ENCODE measurements at regions not wholly inside any gene's neighbourhood (a gene's known extent, or its start where the extent isn't known, plus 50 kb on each side); places are given as distances from the start of the nearest gene placed in this dataset.
"Not testable (repeated sequence)": the region's sequence is repeated elsewhere in the genome, so short reads cannot be mapped to it uniquely, and the experiment has no call there.

- H3K27ac Mint-ChIP-seq, result no peak overlapping the region
- H3K27me3 Mint-ChIP-seq (ENCODE audit: low read depth), result no peaks in the 10 kb centered on the region
- peaks cover 6% of the 10 kb centered on the region for H3K9me3 Mint-ChIP-seq
- DNase-seq, result no peak
- H3K4me1 Mint-ChIP-seq (ENCODE audit: low read depth), result no peaks in the 10 kb centered on the region
- intact Hi-C loops (cut with micrococcal nuclease), result no loop called here
- CTCF ChIA-PET, result no interaction called here
- no peak overlapping the region for H3K4me3 Mint-ChIP-seq
- no peaks in the 10 kb centered on the region for H3K36me3 Mint-ChIP-seq (ENCODE audit: low read depth)
Observed at GRCh38 chr16:7834771-7835431, 502.3 kb downstream of the RBFOX1 start.

DNA sequence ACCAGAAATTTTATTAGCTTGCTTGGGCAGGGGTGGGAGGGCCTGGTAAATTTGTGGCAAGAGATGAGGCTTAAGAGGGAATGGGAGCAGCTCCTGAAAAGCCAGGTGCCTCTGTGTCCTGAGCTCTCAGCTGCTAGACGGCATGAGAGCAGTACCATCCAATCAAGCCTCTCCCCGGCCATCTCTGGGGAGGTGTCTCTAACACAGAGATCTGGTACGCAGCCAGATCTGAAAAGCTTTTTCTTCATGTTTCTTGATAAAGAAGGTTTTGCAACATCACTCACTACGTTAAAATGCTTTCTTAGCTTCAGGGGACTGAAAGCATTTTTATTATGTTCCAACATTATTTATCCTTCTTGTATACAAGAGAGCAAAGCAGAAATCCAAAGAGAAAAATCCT lies 488.2 kb downstream of the RBFOX1 start:
- no peak overlapping the region for H3K27ac Mint-ChIP-seq
- no peak overlapping the region for H3K4me3 Mint-ChIP-seq
- CTCF ChIA-PET, result no interaction called here
- no peaks in the 10 kb centered on the region for H3K27me3 Mint-ChIP-seq (ENCODE audit: low read depth)
- intact Hi-C loops (cut with micrococcal nuclease), result no loop called here
- no peak for DNase-seq
- no peaks in the 10 kb centered on the region for H3K4me1 Mint-ChIP-seq (ENCODE audit: low read depth)
- H3K36me3 Mint-ChIP-seq (ENCODE audit: low read depth), result no peaks in the 10 kb centered on the region
- H3K9me3 Mint-ChIP-seq, result peaks cover 3% of the 10 kb centered on the region

DNA sequence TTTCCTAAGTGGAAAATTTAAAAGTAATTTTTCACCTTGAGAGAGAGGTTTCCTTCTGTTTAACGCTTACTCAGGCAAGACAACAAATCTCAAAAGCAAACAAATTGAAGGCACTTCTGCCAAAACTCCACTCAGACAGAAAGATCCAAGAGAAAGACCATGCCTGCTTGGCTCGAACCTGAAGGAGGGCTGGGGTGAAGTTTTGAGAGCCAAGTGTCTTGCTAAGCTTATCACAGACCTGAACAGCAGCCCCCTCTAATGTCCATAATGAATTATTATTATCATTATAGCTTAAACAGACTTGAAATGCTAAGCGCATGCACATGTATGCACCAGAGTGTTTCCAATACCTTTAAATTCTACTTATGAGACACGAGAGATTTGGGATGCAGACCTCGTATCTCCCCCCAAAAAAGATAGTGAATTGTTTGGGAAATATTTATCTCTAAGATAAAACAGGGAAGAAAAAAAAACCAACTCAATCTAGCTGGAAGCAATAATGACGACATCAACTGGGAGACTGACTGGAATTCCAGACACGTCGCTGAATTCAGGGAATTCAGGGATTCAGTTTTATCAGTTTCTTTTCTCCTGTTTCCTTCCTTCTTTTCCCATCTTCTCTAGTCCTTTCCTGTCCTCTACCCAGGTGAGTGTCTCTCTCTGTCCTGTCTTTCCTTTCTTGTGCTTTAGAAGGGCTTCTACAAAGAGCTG lies 473.2 kb downstream of the RBFOX1 start:
- Mint-ChIP-seq H3K36me3 (ENCODE audit: low read depth) (no peaks in the 10 kb centered on the region), H3K4me3 (no peak overlapping the region), H3K27me3 (ENCODE audit: low read depth) (no peaks in the 10 kb centered on the region), H3K4me1 (ENCODE audit: low read depth) (no peaks in the 10 kb centered on the region), H3K9me3 (peaks cover 1% of the 10 kb centered on the region), H3K27ac (no peak overlapping the region)
- intact Hi-C loops (cut with micrococcal nuclease), result no loop called here
- CTCF ChIA-PET, result interaction anchor here (0.6 kb wide), 1 partner anchor 554 kb away, joined by 5 read pairs; no protein-coding TSS in a partner anchor
- no peak for DNase-seq

DNA sequence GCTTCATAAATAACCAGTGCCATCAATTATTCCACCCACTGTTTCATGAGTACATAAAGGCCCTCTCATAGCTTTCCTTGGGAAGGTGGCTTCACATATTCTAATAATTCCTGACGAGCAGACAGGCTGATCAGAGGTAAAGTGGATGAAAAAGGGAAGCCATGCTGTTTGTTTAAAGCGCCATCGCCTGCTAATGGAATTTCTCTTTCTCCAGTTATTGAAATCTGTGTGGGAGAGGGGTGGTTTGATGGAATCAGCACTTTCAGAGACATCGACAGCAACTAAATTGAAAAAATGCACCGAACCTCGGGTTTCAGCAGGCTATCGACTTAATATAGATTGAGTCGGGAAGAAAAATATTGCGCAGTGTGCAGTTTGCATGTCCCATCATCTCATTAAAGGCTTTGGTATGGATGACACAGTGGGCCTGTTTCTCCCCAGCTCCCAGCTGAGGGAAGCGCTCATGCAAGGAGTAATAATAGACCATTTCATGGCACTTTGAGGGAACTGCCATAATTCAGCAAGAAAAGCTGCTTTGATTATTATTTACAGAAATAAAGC lies 472.1 kb downstream of the RBFOX1 start:
- no peaks in the 10 kb centered on the region for H3K36me3 Mint-ChIP-seq (ENCODE audit: low read depth)
- no peak overlapping the region for H3K4me3 Mint-ChIP-seq
- CTCF ChIA-PET, result no interaction called here
- intact Hi-C loops (cut with micrococcal nuclease), result no loop called here
- no peaks in the 10 kb centered on the region for H3K4me1 Mint-ChIP-seq (ENCODE audit: low read depth)
- no peak overlapping the region for H3K27ac Mint-ChIP-seq
- H3K9me3 Mint-ChIP-seq, result peaks cover 1% of the 10 kb centered on the region
- DNase-seq, result no peak
- no peaks in the 10 kb centered on the region for H3K27me3 Mint-ChIP-seq (ENCODE audit: low read depth)

GRCh38 chr16:7792346-7792745 lies 459.7 kb downstream of the RBFOX1 start:
- Mint-ChIP-seq H3K27me3 (ENCODE audit: low read depth) (no peaks in the 10 kb centered on the region), H3K36me3 (ENCODE audit: low read depth) (no peaks in the 10 kb centered on the region), H3K4me3 (no peak overlapping the region), H3K27ac (no peak overlapping the region), H3K4me1 (ENCODE audit: low read depth) (no peaks in the 10 kb centered on the region), H3K9me3 (peaks cover 8% of the 10 kb centered on the region)
- CTCF ChIA-PET, result no interaction called here
- intact Hi-C loops (cut with micrococcal nuclease), result no loop called here
- no peak for DNase-seq

GRCh38 chr16:7791028-7791590 lies 458.5 kb downstream of the RBFOX1 start:
- Mint-ChIP-seq H3K9me3 (peaks cover 8% of the 10 kb centered on the region), H3K36me3 (ENCODE audit: low read depth) (no peaks in the 10 kb centered on the region), H3K27me3 (ENCODE audit: low read depth) (no peaks in the 10 kb centered on the region), H3K27ac (no peak overlapping the region), H3K4me3 (no peak overlapping the region), H3K4me1 (ENCODE audit: low read depth) (no peaks in the 10 kb centered on the region)
- CTCF ChIA-PET, result no interaction called here
- intact Hi-C loops (cut with micrococcal nuclease), result no loop called here
- no peak for DNase-seq

- intact Hi-C loops (cut with micrococcal nuclease), result no loop called here
- Mint-ChIP-seq H3K36me3 (ENCODE audit: low read depth) (no peaks in the 10 kb centered on the region), H3K27me3 (ENCODE audit: low read depth) (no peaks in the 10 kb centered on the region), H3K4me1 (ENCODE audit: low read depth) (no peaks in the 10 kb centered on the region), H3K4me3 (no peak overlapping the region), H3K27ac (no peak overlapping the region), H3K9me3 (peaks cover 15% of the 10 kb centered on the region)
- no peak for DNase-seq
- CTCF ChIA-PET, result no interaction called here
Observed at GRCh38 chr16:7775072-7775488, 442.4 kb downstream of the RBFOX1 start.

GRCh38 chr16:7772722-7773121 lies 440.1 kb downstream of the RBFOX1 start:
- peaks cover 13% of the 10 kb centered on the region for H3K9me3 Mint-ChIP-seq
- H3K4me3 Mint-ChIP-seq, result no peak overlapping the region
- CTCF ChIA-PET, result no interaction called here
- no peaks in the 10 kb centered on the region for H3K4me1 Mint-ChIP-seq (ENCODE audit: low read depth)
- H3K27ac Mint-ChIP-seq, result no peak overlapping the region
- DNase-seq, result no peak
- no peaks in the 10 kb centered on the region for H3K36me3 Mint-ChIP-seq (ENCODE audit: low read depth)
- intact Hi-C loops (cut with micrococcal nuclease), result no loop called here
- no peaks in the 10 kb centered on the region for H3K27me3 Mint-ChIP-seq (ENCODE audit: low read depth)

- intact Hi-C loops (cut with micrococcal nuclease); H3K4me1 Mint-ChIP-seq (ENCODE audit: low read depth); DNase-seq; H3K9me3 Mint-ChIP-seq; H3K27me3 Mint-ChIP-seq (ENCODE audit: low read depth); H3K36me3 Mint-ChIP-seq (ENCODE audit: low read depth); H3K4me3 Mint-ChIP-seq; H3K27ac Mint-ChIP-seq: not testable (repeated sequence)
- CTCF ChIA-PET, result interaction anchor here (0.6 kb wide), 1 partner anchor 48 kb away, joined by 3 read pairs; no protein-coding TSS in a partner anchor
Observed at GRCh38 chr16:7769091-7769490, 436.4 kb downstream of the RBFOX1 start.

GRCh38 chr16:7765079-7765550 lies 432.5 kb downstream of the RBFOX1 start:
- no peak overlapping the region for H3K4me3 Mint-ChIP-seq
- no peaks in the 10 kb centered on the region for H3K36me3 Mint-ChIP-seq (ENCODE audit: low read depth)
- intact Hi-C loops (cut with micrococcal nuclease), result no loop called here
- no peaks in the 10 kb centered on the region for H3K27me3 Mint-ChIP-seq (ENCODE audit: low read depth)
- no peaks in the 10 kb centered on the region for H3K9me3 Mint-ChIP-seq
- no peak overlapping the region for H3K27ac Mint-ChIP-seq
- DNase-seq, result no peak
- no peaks in the 10 kb centered on the region for H3K4me1 Mint-ChIP-seq (ENCODE audit: low read depth)
- CTCF ChIA-PET, result no interaction called here

- Mint-ChIP-seq H3K4me3 (no peak overlapping the region), H3K27ac (no peak overlapping the region), H3K27me3 (ENCODE audit: low read depth) (no peaks in the 10 kb centered on the region), H3K4me1 (ENCODE audit: low read depth) (no peaks in the 10 kb centered on the region), H3K36me3 (ENCODE audit: low read depth) (no peaks in the 10 kb centered on the region), H3K9me3 (no peaks in the 10 kb centered on the region)
- intact Hi-C loops (cut with micrococcal nuclease), result no loop called here
- DNase-seq, result no peak
- CTCF ChIA-PET, result no interaction called here
Observed at GRCh38 chr16:7763111-7763510, 430.5 kb downstream of the RBFOX1 start.
